ENCODE measurements at regions not wholly inside any gene's neighbourhood (a gene's known extent, or its start where the extent isn't known, plus 50 kb on each side); places are given as distances from the start of the nearest gene placed in this dataset.

DNA sequence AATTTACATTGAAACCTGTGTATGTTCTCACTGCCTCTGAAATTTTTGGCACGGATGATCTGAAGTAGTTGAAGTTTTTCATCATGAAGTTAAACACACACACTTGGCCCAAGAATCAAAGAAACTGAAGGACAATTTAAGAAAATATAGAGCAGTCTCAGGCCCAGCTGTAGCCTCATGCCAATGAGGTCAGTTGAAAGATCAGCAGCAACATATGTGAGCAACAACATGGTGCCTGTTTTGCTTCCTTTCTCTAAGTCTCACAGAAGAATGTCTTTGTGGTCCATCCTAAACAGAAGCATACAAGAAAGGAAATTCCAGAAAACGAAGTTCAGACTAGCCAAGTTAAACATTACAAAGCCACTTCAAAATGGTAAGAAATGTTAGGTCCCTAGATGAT lies 1737.2 kb downstream of the MAT2B start:
- intact Hi-C loops (cut with DNase I): no loop called here
- Histone ChIP-seq H3K9me3 (peaks cover 0 to 4% (median 0%) of the 10 kb centered on the region in 3 donors), H3K4me1 (peaks cover 11% of the 10 kb centered on the region), H3K27me3 (no peaks in the 10 kb centered on the region), H3K36me3 (replicated peaks in 1 of 2; ENCODE audit: insufficient read depth in 1 of 2, low read depth in 2 of 2) (no peaks in the 10 kb centered on the region), H3K4me3 (no peak overlapping the region), H3K27ac (no peak overlapping the region)
- 41 to 56% methylated on average over 2 of the region's 2 CpGs for WGBS, 2 donors
- DNase-seq (no peak), ATAC-seq (no peak)
- TF ChIP-seq, protein P1, sequence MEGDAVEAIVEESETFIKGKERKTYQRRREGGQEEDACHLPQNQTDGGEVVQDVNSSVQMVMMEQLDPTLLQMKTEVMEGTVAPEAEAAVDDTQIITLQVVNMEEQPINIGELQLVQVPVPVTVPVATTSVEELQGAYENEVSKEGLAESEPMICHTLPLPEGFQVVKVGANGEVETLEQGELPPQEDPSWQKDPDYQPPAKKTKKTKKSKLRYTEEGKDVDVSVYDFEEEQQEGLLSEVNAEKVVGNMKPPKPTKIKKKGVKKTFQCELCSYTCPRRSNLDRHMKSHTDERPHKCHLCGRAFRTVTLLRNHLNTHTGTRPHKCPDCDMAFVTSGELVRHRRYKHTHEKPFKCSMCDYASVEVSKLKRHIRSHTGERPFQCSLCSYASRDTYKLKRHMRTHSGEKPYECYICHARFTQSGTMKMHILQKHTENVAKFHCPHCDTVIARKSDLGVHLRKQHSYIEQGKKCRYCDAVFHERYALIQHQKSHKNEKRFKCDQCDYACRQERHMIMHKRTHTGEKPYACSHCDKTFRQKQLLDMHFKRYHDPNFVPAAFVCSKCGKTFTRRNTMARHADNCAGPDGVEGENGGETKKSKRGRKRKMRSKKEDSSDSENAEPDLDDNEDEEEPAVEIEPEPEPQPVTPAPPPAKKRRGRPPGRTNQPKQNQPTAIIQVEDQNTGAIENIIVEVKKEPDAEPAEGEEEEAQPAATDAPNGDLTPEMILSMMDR (IDR thresholded peaks at IDR 0.05): no peak
- no peak for TF ChIP-seq POLR2A (IDR thresholded peaks at IDR 0.05)

DNA sequence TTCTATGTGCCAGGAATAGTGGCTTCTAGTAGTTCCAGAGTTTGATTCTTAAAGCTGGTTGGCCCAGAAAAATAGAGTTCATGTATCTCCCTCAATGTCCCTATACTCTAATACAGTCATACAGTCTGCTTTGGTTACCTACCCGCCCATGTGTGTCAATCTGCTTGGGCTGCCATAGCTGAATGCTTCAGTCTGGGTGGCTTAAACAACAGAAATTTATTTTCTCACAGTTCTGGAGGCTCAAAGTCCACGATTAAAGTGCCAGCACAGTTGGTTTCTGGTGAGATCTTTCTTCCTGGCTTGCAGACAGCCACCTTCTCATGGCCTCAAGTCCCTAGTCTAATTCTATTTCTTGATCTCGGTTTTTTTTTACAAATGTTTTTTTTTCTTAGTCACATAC lies 1739.0 kb downstream of the MAT2B start:
- peak; percentile 10 to 54 (median 20) for DNase-seq

GRCh38 chr5:165258197-165258771 lies 1752.9 kb downstream of the MAT2B start:
- H3K4me3 ChIP-seq: no peak overlapping the region
- H3K4me1 ChIP-seq: peaks cover under 1% of the 10 kb centered on the region
- no peaks in the 10 kb centered on the region for H3K9me3 ChIP-seq
- no peak for ATAC-seq
- no peaks in the 10 kb centered on the region for H3K36me3 ChIP-seq (replicated peaks in 1 of 2; ENCODE audit: insufficient read depth in 1 of 2, low read depth in 2 of 2)
- no peak for TF ChIP-seq POLR2A (IDR thresholded peaks at IDR 0.05)
- TF ChIP-seq, protein P1 (IDR thresholded peaks at IDR 0.05): no peak
- H3K27me3 ChIP-seq: no peaks in the 10 kb centered on the region
- 71 to 78% methylated on average over 6 of the region's 6 CpGs for WGBS, 2 donors
- no peak overlapping the region for H3K27ac ChIP-seq
- intact Hi-C loops (cut with DNase I): no loop called here
- DNase-seq: no peak

More for the DNA sequence above, 1739.0 kb downstream of the MAT2B start:
- intact Hi-C loops (cut with DNase I): no loop called here
- no peak overlapping the region for H3K27ac ChIP-seq
- 37 to 44% methylated on average over 3 of the region's 3 CpGs for WGBS, 2 donors
- no peaks in the 10 kb centered on the region for H3K36me3 ChIP-seq (replicated peaks in 1 of 2; ENCODE audit: insufficient read depth in 1 of 2, low read depth in 2 of 2)
- no peak for TF ChIP-seq POLR2A (IDR thresholded peaks at IDR 0.05)
- TF ChIP-seq, protein P1 (IDR thresholded peaks at IDR 0.05): no peak
- peaks cover 0 to 4% (median 0%) of the 10 kb centered on the region in 3 donors for H3K9me3 ChIP-seq
- peaks cover 11% of the 10 kb centered on the region for H3K4me1 ChIP-seq
- no peaks in the 10 kb centered on the region for H3K27me3 ChIP-seq
- peak; percentile 59 for ATAC-seq
- H3K4me3 ChIP-seq: no peak overlapping the region

DNA sequence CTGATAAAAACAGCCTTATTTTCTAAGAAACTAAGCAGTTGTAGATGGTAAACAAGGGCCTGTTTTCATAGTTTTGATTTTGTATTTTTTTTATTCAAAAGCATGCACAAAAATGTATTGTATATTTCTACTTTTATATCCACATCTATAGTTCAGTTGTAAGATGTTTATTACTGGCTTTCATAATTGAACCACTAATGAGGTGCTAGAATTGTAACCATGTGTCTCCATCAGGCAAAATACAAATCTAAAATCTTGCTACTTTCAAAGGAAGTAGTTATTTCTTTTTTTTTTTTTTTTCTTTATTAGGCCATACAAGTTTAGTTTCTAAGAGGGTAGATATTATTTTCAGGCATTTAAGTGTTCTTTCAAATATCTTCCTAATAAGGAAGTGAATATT lies 1755.0 kb downstream of the MAT2B start:
- no peak overlapping the region for H3K27ac ChIP-seq
- no peaks in the 10 kb centered on the region for H3K9me3 ChIP-seq
- peaks cover 5% of the 10 kb centered on the region for H3K4me1 ChIP-seq
- intact Hi-C loops (cut with DNase I): no loop called here
- ATAC-seq (no peak), DNase-seq (no peak)
- H3K27me3 ChIP-seq: no peaks in the 10 kb centered on the region
- TF ChIP-seq, protein P1 (IDR thresholded peaks at IDR 0.05): no peak
- TF ChIP-seq POLR2A (IDR thresholded peaks at IDR 0.05): no peak
- no peaks in the 10 kb centered on the region for H3K36me3 ChIP-seq (replicated peaks in 1 of 2; ENCODE audit: insufficient read depth in 1 of 2, low read depth in 2 of 2)
- no peak overlapping the region for H3K4me3 ChIP-seq

DNA sequence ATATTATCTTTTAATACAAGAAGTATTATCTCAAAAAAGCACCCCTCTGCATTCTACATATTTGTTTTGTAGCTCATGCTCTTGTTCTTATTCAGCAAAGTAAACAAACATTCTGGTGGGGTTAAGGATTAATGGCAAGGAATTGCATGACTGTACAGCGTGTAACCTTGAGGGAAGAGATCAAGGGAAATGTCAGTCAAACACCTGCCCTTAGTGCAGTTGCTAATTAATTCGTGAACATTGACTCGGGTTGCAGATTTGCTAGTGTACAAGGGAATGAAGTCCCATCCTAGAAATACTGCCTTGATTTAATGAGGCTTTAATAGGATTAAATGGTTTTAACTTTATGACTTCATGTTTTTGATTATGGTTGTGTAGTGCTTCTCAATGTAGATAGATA lies 1758.1 kb downstream of the MAT2B start:
- no peak for ATAC-seq
- no peak for DNase-seq
- H3K4me1 ChIP-seq: peaks cover 5% of the 10 kb centered on the region
- intact Hi-C loops (cut with DNase I): no loop called here
- 20% methylated on average over 3 of the region's 3 CpGs for WGBS, 2 donors
- no peak overlapping the region for H3K4me3 ChIP-seq
- H3K36me3 ChIP-seq (replicated peaks in 1 of 2; ENCODE audit: insufficient read depth in 1 of 2, low read depth in 2 of 2): no peaks in the 10 kb centered on the region
- H3K27ac ChIP-seq: no peak overlapping the region
- no peaks in the 10 kb centered on the region for H3K27me3 ChIP-seq
- TF ChIP-seq, protein P1 (IDR thresholded peaks at IDR 0.05): no peak
- TF ChIP-seq POLR2A (IDR thresholded peaks at IDR 0.05): no peak
- H3K9me3 ChIP-seq: no peaks in the 10 kb centered on the region
